Cerebellar nuclear complex (tissue), 1 donor: ENCODE measurements at regions not wholly inside any gene's neighbourhood (a gene's known extent, or its start where the extent isn't known, plus 50 kb on each side); places are given as distances from the start of the nearest gene placed in this dataset.
"Not testable (repeated sequence)": the region's sequence is repeated elsewhere in the genome, so short reads cannot be mapped to it uniquely, and the experiment has no call there.

Experiments used
- DNase-seq, 2 experiments: peaks; one replicate each; lab custom pipeline; 2025; lab: John Stamatoyannopoulos, UW

GRCh38 chr1:195218428-195219212 is 1389.6 kb downstream of the KCNT2 start:
- DNase-seq, result no peak

- no peak for DNase-seq
These were observed 1406.0 kb downstream of the KCNT2 start for GRCh38 chr1:195202241-195202640.

- DNase-seq, result no peak
These were observed 1407.5 kb downstream of the KCNT2 start for GRCh38 chr1:195200772-195201171.

- no peak for DNase-seq
These were observed 1411.1 kb downstream of the KCNT2 start for GRCh38 chr1:195197116-195197515.

- no peak for DNase-seq
These were observed 1412.7 kb downstream of the KCNT2 start for GRCh38 chr1:195195423-195196057.

- no peak for DNase-seq
These were observed 1415.1 kb downstream of the KCNT2 start for GRCh38 chr1:195193134-195193533.

- no peak for DNase-seq
These were observed 1419.4 kb downstream of the KCNT2 start for GRCh38 chr1:195188821-195189220.

GRCh38 chr1:195186544-195186943 is 1421.7 kb downstream of the KCNT2 start:
- no peak for DNase-seq

GRCh38 chr1:195185736-195186135 is 1422.5 kb downstream of the KCNT2 start:
- DNase-seq, result no peak

- DNase-seq, result no peak
These were observed 1422.9 kb downstream of the KCNT2 start for GRCh38 chr1:195185321-195185720.

GRCh38 chr1:195173753-195174152 is 1434.5 kb downstream of the KCNT2 start:
- no peak for DNase-seq

- DNase-seq, result not testable (repeated sequence)
These were observed 1448.4 kb downstream of the KCNT2 start for GRCh38 chr1:195159795-195160194.

- DNase-seq, result no peak
These were observed 1450.1 kb downstream of the KCNT2 start for GRCh38 chr1:195158091-195158490.

- DNase-seq, result no peak
These were observed 1455.1 kb downstream of the KCNT2 start for GRCh38 chr1:195153107-195153506.

GRCh38 chr1:195150768-195151167 is 1457.5 kb downstream of the KCNT2 start:
- no peak for DNase-seq

- no peak for DNase-seq
These were observed 1466.9 kb downstream of the KCNT2 start for GRCh38 chr1:195141294-195141693.

- no peak for DNase-seq
These were observed 1477.6 kb downstream of the KCNT2 start for GRCh38 chr1:195130598-195130997.

GRCh38 chr1:195122497-195122896 is 1485.7 kb downstream of the KCNT2 start:
- no peak for DNase-seq

- DNase-seq, result no peak
These were observed 1494.8 kb downstream of the KCNT2 start for GRCh38 chr1:195113471-195113870.

GRCh38 chr1:195105773-195106172 is 1502.5 kb downstream of the KCNT2 start:
- no peak for DNase-seq

- no peak for DNase-seq
These were observed 1503.0 kb downstream of the KCNT2 start for GRCh38 chr1:195105281-195105680.

GRCh38 chr1:195097316-195097715 is 1510.9 kb downstream of the KCNT2 start:
- no peak for DNase-seq

GRCh38 chr1:195096051-195096521 is 1512.2 kb downstream of the KCNT2 start:
- no peak for DNase-seq
